Natural killer cell (primary cell): ENCODE measurements at regions not wholly inside any gene's neighbourhood (a gene's known extent, or its start where the extent isn't known, plus 50 kb on each side); places are given as distances from the start of the nearest gene placed in this dataset.
"Not testable (repeated sequence)": the region's sequence is repeated elsewhere in the genome, so short reads cannot be mapped to it uniquely, and the experiment has no call there.

Experiments used
- ATAC-seq, 3 donors: fragments of 150-1000 bp in 2 of 3; fragments of 200-7000 bp in 1 of 3; cut with Tn5 transposase; 1 replicate in 1 of 3; 2 replicates in 2 of 3; pipeline ENCODE4 v1.10.0; 2021; ENCODE audit warnings: mild to moderate bottlenecking in 2 of 3, moderate library complexity in 2 of 3
- DNase-seq, 2 donors: peaks; one replicate each; pipeline versions ENCODE4 v3.0.0 to v3.0.0-alpha.2; 2013 to 2021; ENCODE audit warnings: mixed read lengths in 1 of 2
- H3K27ac ChIP-seq: one replicate; pipeline ENCODE4 v1.5.1; 2013; ENCODE audit warnings: mild to moderate bottlenecking, low read length
- H3K27me3 ChIP-seq: one replicate; pipeline ENCODE4 v1.6.1; 2013; ENCODE audit warnings: low read length; ENCODE audit not compliant: control insufficient read depth, insufficient read depth
- H3K36me3 ChIP-seq: one replicate; pipeline ENCODE4 v1.6.1; 2013; ENCODE audit warnings: low read length; ENCODE audit not compliant: control insufficient read depth, insufficient read depth
- H3K4me1 ChIP-seq: one replicate; pipeline ENCODE4 v1.6.1; 2013; ENCODE audit warnings: low read length; ENCODE audit not compliant: control insufficient read depth, insufficient read depth
- H3K4me3 ChIP-seq: one replicate; pipeline ENCODE4 v1.5.1; 2013; ENCODE audit warnings: low read length
- H3K9me3 ChIP-seq: one replicate; pipeline ENCODE4 v1.6.1; 2013; ENCODE audit warnings: low read length; ENCODE audit not compliant: control insufficient read depth, insufficient read depth
- H3K27ac Mint-ChIP-seq, 2 donors: one replicate each; pipeline ENCODE4 v1.8.0; 2022; ENCODE audit warnings: mild to moderate bottlenecking in 2 of 2, mixed read lengths in 2 of 2, moderate library complexity in 1 of 2
- H3K27me3 Mint-ChIP-seq, 2 donors: one replicate each; pipeline ENCODE4 v1.8.0; 2022; ENCODE audit warnings: low read depth in 2 of 2, mixed read lengths in 2 of 2
- H3K36me3 Mint-ChIP-seq: one replicate; pipeline ENCODE4 v1.8.0; 2022; ENCODE audit warnings: mixed read lengths
- H3K4me1 Mint-ChIP-seq, 2 donors: one replicate each; pipeline ENCODE4 v1.8.0; 2022; ENCODE audit warnings: mixed read lengths in 2 of 2
- H3K4me3 Mint-ChIP-seq: one replicate; pipeline ENCODE4 v1.8.0; 2022; ENCODE audit warnings: mild to moderate bottlenecking, moderate library complexity, mixed read lengths
- H3K9me3 Mint-ChIP-seq, 2 donors: one replicate each; pipeline ENCODE4 v1.8.0; 2022; ENCODE audit warnings: mixed read lengths in 2 of 2
- CTCF ChIP-seq: fragments of 200-600 bp; IDR thresholded peaks from one replicate; pipeline ENCODE4 v1.8.0; 2022; ENCODE audit warnings: antibody characterized with exemption
- WGBS: methylation state at CpG from one replicate; pipeline ENCODE4 v1.1.7; 2013; ENCODE audit warnings: missing lambda C conversion rate; ENCODE audit not compliant: insufficient coverage; 5-methylcytosine and 5-hydroxymethylcytosine counted together
- intact Hi-C: fragments of 100-400 bp; cut with micrococcal nuclease; formaldehyde crosslinking; loops from one replicate; pipeline ENCODE4 v1.14.2; 2022

DNA sequence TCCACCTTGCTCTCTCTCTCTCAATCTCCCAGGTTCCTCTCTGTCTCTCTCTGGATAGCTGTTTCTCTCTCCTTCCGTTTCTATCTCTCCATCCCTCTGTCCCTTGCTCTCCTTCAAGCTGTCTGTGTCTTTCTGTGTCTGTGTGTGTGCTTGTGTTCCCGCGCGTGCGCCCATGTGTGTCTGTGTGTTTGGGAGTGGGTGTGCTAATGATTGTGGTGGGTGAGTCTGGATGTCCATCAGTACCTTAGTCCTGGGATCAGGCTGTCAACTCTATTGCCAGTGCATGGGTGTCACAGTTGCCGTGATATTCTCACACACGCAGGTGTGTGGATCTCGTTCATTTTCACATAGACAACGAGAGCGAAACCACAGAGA is 1380.6 kb upstream of the DEFB115 start:
- Mint-ChIP-seq H3K36me3 (peaks cover 9% of the 10 kb centered on the region), H3K27ac (no peak overlapping the region), H3K4me3 (no peak overlapping the region), H3K4me1 (no peaks in the 10 kb centered on the region), H3K27me3 (peaks cover 0 to 2% of the 10 kb centered on the region in 2 donors), H3K9me3 (peaks cover 11 to 30% of the 10 kb centered on the region in 2 donors)
- Histone ChIP-seq H3K4me1 (no peaks in the 10 kb centered on the region), H3K27me3 (no peaks in the 10 kb centered on the region), H3K9me3 (peaks cover 51% of the 10 kb centered on the region), H3K36me3 (no peaks in the 10 kb centered on the region), H3K27ac (no peak overlapping the region), H3K4me3 (no peak overlapping the region)
- DNase-seq (no peak), ATAC-seq (no peak)
- intact Hi-C loops, result no loop called here
- TF ChIP-seq CTCF, result no peak
- WGBS, result 85% methylated on average over 10 of the region's 10 CpGs

DNA sequence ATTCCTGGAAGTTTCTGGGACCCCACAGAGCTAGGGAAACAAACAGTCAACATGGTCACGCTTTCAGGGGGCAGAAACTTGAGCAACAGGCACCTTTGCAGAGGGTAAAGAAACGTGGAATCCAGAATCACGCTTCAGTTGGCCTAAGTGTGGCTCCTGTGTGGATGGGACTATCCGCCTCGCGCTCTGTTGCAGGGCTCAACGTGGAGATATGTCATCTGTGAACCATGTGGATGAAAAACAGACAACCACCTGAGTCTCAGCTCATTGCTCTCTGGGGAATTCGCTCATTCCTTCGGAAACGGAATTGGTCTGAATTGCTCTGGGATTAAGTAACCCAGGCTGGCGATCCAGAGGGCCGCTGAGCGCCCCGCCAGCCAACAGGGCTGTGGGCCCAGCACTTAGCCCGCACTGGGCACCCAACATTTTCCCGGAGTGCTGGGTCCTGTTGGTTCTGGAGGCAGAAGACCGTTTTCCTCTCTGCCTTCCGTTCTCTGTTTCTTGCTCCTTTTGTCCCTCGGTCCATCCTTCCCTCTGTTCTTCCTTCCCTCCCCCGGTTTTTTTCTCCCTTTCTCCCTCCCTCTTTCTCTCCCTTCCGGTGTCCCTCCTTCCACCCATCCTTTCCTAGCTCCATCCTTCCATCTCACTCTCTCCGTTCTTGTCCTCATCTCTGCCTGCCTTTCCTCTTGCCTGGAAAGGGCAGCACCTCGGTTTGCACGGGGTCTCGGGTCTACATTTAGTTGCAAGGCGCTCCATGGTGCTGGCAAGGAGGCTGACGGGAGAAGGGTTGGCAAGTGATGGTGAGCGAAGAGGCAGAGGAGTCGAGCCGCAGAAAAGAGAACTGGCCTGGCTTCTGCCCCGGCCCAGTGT is 1379.8 kb upstream of the DEFB115 start:
- H3K27ac Mint-ChIP-seq, H3K4me3 ChIP-seq, intact Hi-C loops, H3K4me1 ChIP-seq, H3K27me3 ChIP-seq, H3K4me3 Mint-ChIP-seq, ATAC-seq, H3K27ac ChIP-seq, H3K4me1 Mint-ChIP-seq, H3K36me3 ChIP-seq, H3K27me3 Mint-ChIP-seq, DNase-seq: not testable (repeated sequence)
- H3K36me3 Mint-ChIP-seq, result peaks cover 15% of the 10 kb centered on the region
- H3K9me3 ChIP-seq, result peaks cover 51% of the 10 kb centered on the region
- peaks cover 15 to 34% of the 10 kb centered on the region in 2 donors for H3K9me3 Mint-ChIP-seq
- WGBS, result 67% methylated on average over 31 of the region's 31 CpGs

DNA sequence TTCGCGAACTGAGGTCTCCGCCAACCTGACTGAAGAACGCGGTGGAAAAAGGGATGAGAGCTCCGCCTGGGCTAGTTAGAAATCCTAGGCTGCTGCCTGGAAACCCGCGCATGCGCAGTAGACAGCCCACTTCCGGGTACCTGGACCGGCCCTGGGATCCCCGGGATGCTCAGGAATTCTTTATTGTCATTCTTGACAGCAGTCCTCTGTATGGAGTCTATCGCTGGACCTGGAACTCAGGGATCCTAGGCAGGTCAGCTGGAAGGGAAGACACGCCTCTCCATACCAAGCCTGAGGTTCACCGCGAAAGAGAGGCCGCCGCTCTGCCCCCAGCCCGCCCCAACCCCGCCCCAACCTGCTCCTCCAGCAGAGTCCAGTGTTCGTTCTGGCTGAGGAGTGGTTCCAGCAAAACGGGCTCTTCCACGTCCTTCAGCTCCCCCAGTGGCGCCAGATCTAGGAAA is 1379.2 kb upstream of the DEFB115 start:
- no peak overlapping the region for H3K27ac ChIP-seq
- no peak overlapping the region for H3K4me3 ChIP-seq
- Mint-ChIP-seq H3K36me3 (peaks cover 8% of the 10 kb centered on the region), H3K27me3 (peaks cover 0 to 2% of the 10 kb centered on the region in 2 donors), H3K9me3 (peaks cover 16 to 31% of the 10 kb centered on the region in 2 donors), H3K4me3 (no peak overlapping the region), H3K27ac (no peak overlapping the region), H3K4me1 (no peaks in the 10 kb centered on the region)
- no peaks in the 10 kb centered on the region for H3K36me3 ChIP-seq
- H3K4me1 ChIP-seq, result no peaks in the 10 kb centered on the region
- WGBS, result 52% methylated on average over 24 of the region's 24 CpGs
- TF ChIP-seq CTCF, result no peak
- ATAC-seq (peak in 2 of 3 donors; percentile 17 to 31), DNase-seq (no peak)
- H3K9me3 ChIP-seq, result peaks cover 51% of the 10 kb centered on the region
- no peaks in the 10 kb centered on the region for H3K27me3 ChIP-seq
- intact Hi-C loops, result no loop called here

DNA sequence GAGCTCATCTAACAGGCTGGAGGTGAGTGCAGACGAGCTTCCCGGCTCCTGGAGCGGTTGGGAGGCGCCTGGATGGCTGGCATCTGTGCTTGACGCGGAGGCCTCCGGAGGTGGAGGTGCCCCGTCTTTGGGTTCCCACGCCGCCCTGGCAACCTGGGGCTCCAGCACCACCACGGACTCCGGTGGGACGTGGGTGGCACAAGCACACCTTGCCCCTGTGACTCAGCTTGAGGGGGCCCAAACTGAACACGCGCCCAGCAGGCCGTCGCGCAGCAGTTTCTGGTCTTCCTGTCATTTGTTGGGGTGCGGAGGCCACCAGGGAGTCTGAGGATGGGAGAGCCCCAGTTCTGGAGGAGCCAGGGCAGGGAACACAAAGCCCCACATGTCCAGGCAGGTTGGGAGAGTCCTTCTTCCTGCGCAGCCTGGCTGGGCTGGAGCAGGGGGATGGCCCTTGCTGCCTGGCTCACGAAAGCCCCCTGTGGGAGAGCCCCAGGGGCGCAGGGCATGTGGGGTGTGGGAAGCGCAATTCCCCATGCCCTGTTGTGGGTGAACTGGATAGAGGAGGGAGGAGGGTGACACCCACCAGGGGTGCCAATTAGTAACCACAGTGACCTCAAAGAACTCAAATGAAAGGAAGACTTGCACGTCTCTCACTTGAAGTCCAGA is 1378.6 kb upstream of the DEFB115 start:
- WGBS, result 61% methylated on average over 24 of the region's 24 CpGs
- H3K27me3 Mint-ChIP-seq, result peaks cover 0 to 2% of the 10 kb centered on the region in 2 donors
- H3K4me3 Mint-ChIP-seq, result peak overlapping the region; percentile 35
- DNase-seq, result no peak
- Histone ChIP-seq H3K4me3 (no peak overlapping the region), H3K27ac (no peak overlapping the region), H3K27me3 (no peaks in the 10 kb centered on the region), H3K9me3 (peaks cover 52% of the 10 kb centered on the region), H3K36me3 (no peaks in the 10 kb centered on the region), H3K4me1 (no peaks in the 10 kb centered on the region)
- H3K4me1 Mint-ChIP-seq, result no peaks in the 10 kb centered on the region
- peak in 2 of 3 donors; percentile 28 to 35 for ATAC-seq
- intact Hi-C loops, result no loop called here
- H3K9me3 Mint-ChIP-seq, result peaks cover 16 to 31% of the 10 kb centered on the region in 2 donors
- peaks cover 8% of the 10 kb centered on the region for H3K36me3 Mint-ChIP-seq
- TF ChIP-seq CTCF, result no peak
- H3K27ac Mint-ChIP-seq, result no peak overlapping the region

- H3K27me3 Mint-ChIP-seq, H3K27ac Mint-ChIP-seq, H3K36me3 ChIP-seq, H3K4me3 ChIP-seq, H3K4me1 ChIP-seq, H3K27me3 ChIP-seq, intact Hi-C loops, DNase-seq, H3K4me1 Mint-ChIP-seq, H3K27ac ChIP-seq, ATAC-seq, H3K4me3 Mint-ChIP-seq: not testable (repeated sequence)
- Mint-ChIP-seq H3K36me3 (peaks cover 18% of the 10 kb centered on the region), H3K9me3 (peaks cover 20 to 27% of the 10 kb centered on the region in 2 donors)
- H3K9me3 ChIP-seq, result peaks cover 36% of the 10 kb centered on the region
- 89% methylated on average over 1 of the region's 1 CpG for WGBS
Measured at GRCh38 chr20:29881107-29881506, 1376.4 kb upstream of the DEFB115 start.
